DND-41 (cell line): ENCODE measurements at regions not wholly inside any gene's neighbourhood (a gene's known extent, or its start where the extent isn't known, plus 50 kb on each side); places are given as distances from the start of the nearest gene placed in this dataset.
A peak's percentile ranks its signal among the peaks of the same experiment; 100 is the strongest.

ENCODE experiments used
- ATAC-seq: fragments of 200-7000 bp; cut with Tn5 transposase; 3 replicates; pipeline ENCODE4 v1.9.1; 2021; ENCODE audit warnings: low read depth; ENCODE audit not compliant: insufficient read depth
- DNase-seq: peaks from one replicate; pipeline ENCODE4 v3.0.0-alpha.2; 2020
- H2AFZ ChIP-seq: 2 replicates; pipeline ENCODE4 v1.6.0; 2012; ENCODE audit warnings: low read depth, low read length
- H3K27ac ChIP-seq: 2 replicates; pipeline ENCODE4 v1.5.1; 2012; ENCODE audit warnings: low read length, inconsistent platforms
- H3K27me3 ChIP-seq: fragments of 200-600 bp; sonication (generic); 2 replicates; pipeline ENCODE4 v1.6.0; 2012; ENCODE audit warnings: low read length, mild to moderate bottlenecking, inconsistent platforms; ENCODE audit not compliant: insufficient read depth, poor library complexity
- H3K36me3 ChIP-seq: 2 replicates; pipeline ENCODE4 v1.5.1; 2012; ENCODE audit warnings: low read length, inconsistent platforms; ENCODE audit not compliant: insufficient read depth
- H3K4me1 ChIP-seq: 2 replicates; pipeline ENCODE4 v1.5.1; 2012; ENCODE audit warnings: mild to moderate bottlenecking, low read length; ENCODE audit not compliant: insufficient read depth
- H3K4me2 ChIP-seq: 2 replicates; pipeline ENCODE4 v1.6.0; 2012; ENCODE audit warnings: mild to moderate bottlenecking, moderate library complexity, low read length, inconsistent platforms; ENCODE audit not compliant: insufficient read depth
- H3K4me3 ChIP-seq, 2 experiments: fragments of 200-600 bp in 1 of 2; shearing (Covaris generic) in 1 of 2; 2 replicates each; pipeline ENCODE4 v1.5.1; 2012 to 2016; ENCODE audit warnings: inconsistent platforms in 2 of 2, low read length in 2 of 2, mild to moderate bottlenecking in 2 of 2, low read depth in 1 of 2, moderate library complexity in 1 of 2
- H3K79me2 ChIP-seq: 2 replicates; pipeline ENCODE4 v1.6.0; 2012; ENCODE audit warnings: low read length, inconsistent platforms; ENCODE audit not compliant: insufficient read depth
- H3K9ac ChIP-seq: 2 replicates; pipeline ENCODE4 v1.6.0; 2012; ENCODE audit warnings: low read depth, mild to moderate bottlenecking, inconsistent platforms, low read length, moderate library complexity
- H3K9me3 ChIP-seq: 2 replicates; pipeline ENCODE4 v1.5.1; 2012; ENCODE audit warnings: low read length, moderate library complexity, mild to moderate bottlenecking, inconsistent platforms; ENCODE audit not compliant: insufficient read depth, severe bottlenecking
- H4K20me1 ChIP-seq: 2 replicates; pipeline ENCODE4 v1.6.0; 2012; ENCODE audit warnings: low read length; ENCODE audit not compliant: insufficient read depth
- CTCF ChIP-seq: IDR thresholded peaks from 2 replicates; pipeline ENCODE4 v1.5.1; 2012; ENCODE audit warnings: borderline replicate concordance, low read length, moderate library complexity, mild to moderate bottlenecking; ENCODE audit not compliant: poor library complexity, severe bottlenecking; ENCODE audit errors: extremely low read depth
- EZH2 ChIP-seq: IDR thresholded peaks from 3 replicates; pipeline ENCODE4 v1.6.1; 2012; ENCODE audit warnings: borderline replicate concordance, low read depth, mild to moderate bottlenecking, moderate library complexity, low read length, inconsistent platforms; ENCODE audit not compliant: severe bottlenecking

GRCh38 chr18:14905350-14905749 is 157.4 kb downstream of the ANKRD30B start:
- no peaks in the 10 kb centered on the region for H3K9me3 ChIP-seq
- no peaks in the 10 kb centered on the region for H3K27me3 ChIP-seq
- DNase-seq (no peak), ATAC-seq (no peak)
- no peak overlapping the region for H3K4me3 ChIP-seq
- no peaks in the 10 kb centered on the region for H4K20me1 ChIP-seq
- TF ChIP-seq EZH2 (no peak), CTCF (no peak)
- no peaks in the 10 kb centered on the region for H3K36me3 ChIP-seq
- peaks cover 11% of the 10 kb centered on the region for H3K4me1 ChIP-seq
- peak overlapping the region; percentile 26; the same call in 1 of the 2 replicates for H2AFZ ChIP-seq
- H3K79me2 ChIP-seq, result no peaks in the 10 kb centered on the region
- no peak overlapping the region for H3K9ac ChIP-seq
- H3K27ac ChIP-seq, result no peak overlapping the region
- no peak overlapping the region for H3K4me2 ChIP-seq

DNA sequence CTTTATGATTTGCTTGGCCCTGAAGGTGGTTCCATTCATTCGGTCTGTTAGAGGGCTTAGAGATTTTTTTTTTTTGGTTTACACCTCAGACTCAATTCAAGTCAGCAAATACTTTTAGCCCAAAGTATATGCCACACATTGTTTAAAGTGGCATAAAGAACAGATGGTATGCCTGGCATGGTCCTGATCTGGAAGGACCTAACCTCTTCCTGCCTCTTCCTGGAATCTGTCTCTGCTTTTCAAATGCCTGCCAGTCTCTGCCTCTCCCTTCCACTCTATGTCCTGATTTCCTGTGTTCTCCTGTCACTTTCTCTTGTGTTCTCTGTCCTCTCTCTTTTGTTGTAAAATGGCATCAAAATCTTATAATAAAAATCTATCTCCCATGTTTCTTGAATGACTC is 158.0 kb downstream of the ANKRD30B start:
- Histone ChIP-seq H2AFZ (0 out of 2 replicates have a peak overlapping the region, but pooled peaks have one; percentile 26), H3K27me3 (no peaks in the 10 kb centered on the region), H3K4me2 (no peak overlapping the region), H4K20me1 (no peaks in the 10 kb centered on the region), H3K9me3 (no peaks in the 10 kb centered on the region), H3K27ac (no peak overlapping the region), H3K79me2 (no peaks in the 10 kb centered on the region), H3K9ac (no peak overlapping the region), H3K36me3 (no peaks in the 10 kb centered on the region), H3K4me1 (peaks cover 11% of the 10 kb centered on the region), H3K4me3 (no peak overlapping the region)
- TF ChIP-seq CTCF, result no peak
- no peak for TF ChIP-seq EZH2
- DNase-seq (no peak), ATAC-seq (peak; percentile 60)

- H3K9ac ChIP-seq, result no peak overlapping the region
- H3K4me2 ChIP-seq, result no peak overlapping the region
- no peak for TF ChIP-seq EZH2
- no peak for TF ChIP-seq CTCF
- no peak overlapping the region for H2AFZ ChIP-seq
- H3K9me3 ChIP-seq, result no peaks in the 10 kb centered on the region
- H4K20me1 ChIP-seq, result no peaks in the 10 kb centered on the region
- no peaks in the 10 kb centered on the region for H3K79me2 ChIP-seq
- ATAC-seq (no peak), DNase-seq (no peak)
- H3K27ac ChIP-seq, result no peak overlapping the region
- H3K36me3 ChIP-seq, result no peaks in the 10 kb centered on the region
- H3K4me1 ChIP-seq, result peaks cover 11% of the 10 kb centered on the region
- no peaks in the 10 kb centered on the region for H3K27me3 ChIP-seq
- H3K4me3 ChIP-seq, result no peak overlapping the region
Measured at GRCh38 chr18:14907420-14907819, 159.4 kb downstream of the ANKRD30B start.

DNA sequence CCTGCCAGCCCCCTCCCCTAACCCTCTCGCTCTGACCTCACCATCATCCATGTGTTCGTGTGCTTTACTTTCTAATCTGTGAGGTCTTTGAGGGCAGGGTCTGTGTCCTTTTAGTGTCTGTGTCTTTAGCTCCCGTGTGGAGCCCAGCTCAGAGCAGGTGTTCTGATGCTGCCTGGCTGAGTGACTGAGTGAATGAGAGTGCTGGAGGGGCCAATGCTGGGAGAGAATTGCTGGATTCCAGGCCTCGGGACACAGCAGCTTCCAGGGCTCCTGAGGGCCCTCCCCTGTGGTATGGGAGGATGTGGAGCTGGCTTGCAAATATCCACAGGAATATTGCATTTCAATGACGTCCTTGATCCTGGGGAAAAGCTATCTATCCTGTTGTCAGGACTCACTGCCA is 160.6 kb downstream of the ANKRD30B start:
- Histone ChIP-seq H3K4me2 (no peak overlapping the region), H4K20me1 (no peaks in the 10 kb centered on the region), H3K9ac (no peak overlapping the region), H3K79me2 (no peaks in the 10 kb centered on the region), H3K9me3 (no peaks in the 10 kb centered on the region), H3K36me3 (no peaks in the 10 kb centered on the region), H2AFZ (no peak overlapping the region), H3K4me1 (peaks cover 11% of the 10 kb centered on the region), H3K27ac (no peak overlapping the region), H3K4me3 (no peak overlapping the region), H3K27me3 (no peaks in the 10 kb centered on the region)
- DNase-seq, result no peak
- ATAC-seq, result no peak
- TF ChIP-seq CTCF, result no peak
- no peak for TF ChIP-seq EZH2
